Testis (tissue), 2 donors: ENCODE measurements at regions not wholly inside any gene's neighbourhood (a gene's known extent, or its start where the extent isn't known, plus 50 kb on each side); places are given as distances from the start of the nearest gene placed in this dataset.

Source experiments
- DNase-seq: peaks from one replicate; pipeline ENCODE4 v3.0.0-alpha.2; 2019
- H3K27ac ChIP-seq, 2 donors: fragments of 200-600 bp; sonication (generic); one replicate each; pipeline ENCODE4 v1.5.1; 2019
- H3K27me3 ChIP-seq: fragments of 200-600 bp; sonication (generic); one replicate; pipeline ENCODE4 v1.5.1; 2019
- H3K36me3 ChIP-seq: fragments of 200-600 bp; sonication (generic); one replicate; pipeline ENCODE4 v1.5.1; 2017; ENCODE audit warnings: low read depth; ENCODE audit errors: missing control alignments
- H3K4me1 ChIP-seq: fragments of 200-600 bp; sonication (generic); one replicate; pipeline ENCODE4 v1.5.1; 2019
- H3K4me3 ChIP-seq, 2 donors: fragments of 200-600 bp; sonication (generic); one replicate each; pipeline ENCODE4 v1.5.1; 2017 to 2019
- H3K9me3 ChIP-seq: fragments of 200-600 bp; sonication (generic); one replicate; pipeline ENCODE4 v1.5.1; 2017
- CTCF ChIP-seq, 3 experiments: fragments of 450-650 bp in 2 of 3; fragments of 200-600 bp in 1 of 3; sonication (generic) in 1 of 3; IDR thresholded peaks; one replicate each; pipeline ENCODE4 v1.5.1; 2016 to 2019; ENCODE audit warnings: antibody characterized with exemption in 3 of 3, mild to moderate bottlenecking in 2 of 3, moderate library complexity in 1 of 3
- POLR2A ChIP-seq: fragments of 450-650 bp; IDR thresholded peaks from one replicate; pipeline ENCODE4 v1.6.1; 2017; ENCODE audit warnings: antibody characterized with exemption, mild to moderate bottlenecking, moderate library complexity
- WGBS, 2 donors: methylation state at CpG; one replicate each; pipeline ENCODE4 v1.1.5; 2018; 5-methylcytosine and 5-hydroxymethylcytosine counted together
- intact Hi-C: fragments of 100-400 bp; cut with DNase I; formaldehyde crosslinking; loops from one replicate; pipeline ENCODE4 v1.15.1; 2023; ENCODE audit warnings: low total_unique reads

- Histone ChIP-seq H3K27me3 (no peaks in the 10 kb centered on the region), H3K36me3 (no peaks in the 10 kb centered on the region), H3K9me3 (no peaks in the 10 kb centered on the region), H3K4me3 (no peak overlapping the region), H3K4me1 (peaks cover 6% of the 10 kb centered on the region), H3K27ac (no peak overlapping the region)
- no peak for TF ChIP-seq POLR2A
- no peak for TF ChIP-seq CTCF (IDR thresholded peaks at IDR 0.05)
- DNase-seq, result peak; percentile 18
- 37 to 53% methylated on average over 5 to 15 of the region's 20 CpGs for WGBS, 2 donors
- intact Hi-C loops, result no loop called here
These were observed 200.6 kb downstream of the BCOR start for GRCh38 chrX:39896951-39897740.

- TF ChIP-seq POLR2A (no peak), CTCF (IDR thresholded peaks at IDR 0.05) (no peak)
- Histone ChIP-seq H3K27me3 (no peaks in the 10 kb centered on the region), H3K4me3 (no peak overlapping the region), H3K36me3 (no peaks in the 10 kb centered on the region), H3K4me1 (peaks cover 6% of the 10 kb centered on the region), H3K27ac (no peak overlapping the region), H3K9me3 (no peaks in the 10 kb centered on the region)
- 49 to 60% methylated on average over 2 to 6 of the region's 6 CpGs for WGBS, 2 donors
- intact Hi-C loops, result no loop called here
- no peak for DNase-seq
These were observed 200.0 kb downstream of the BCOR start for GRCh38 chrX:39897741-39898097.

DNA sequence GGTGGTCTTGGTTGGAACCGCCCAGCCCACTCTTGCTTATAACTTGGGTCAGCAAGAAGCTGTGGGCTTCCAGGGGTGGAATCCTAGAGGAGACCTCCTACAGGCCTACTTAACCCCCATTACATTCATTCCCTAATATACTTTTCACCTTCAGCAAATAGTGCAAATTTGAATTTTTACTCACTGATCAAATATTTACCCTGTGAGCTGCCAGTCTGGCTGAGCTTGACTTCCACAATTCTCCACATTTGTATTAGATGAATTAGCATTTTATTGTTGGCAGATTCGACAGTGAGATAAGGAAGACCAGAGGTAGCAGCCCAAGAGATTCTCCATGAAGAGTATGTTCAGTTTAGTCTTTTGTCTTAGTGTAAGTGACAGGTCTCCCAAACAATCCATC lies 199.6 kb downstream of the BCOR start:
- Histone ChIP-seq H3K9me3 (no peaks in the 10 kb centered on the region), H3K27me3 (no peaks in the 10 kb centered on the region), H3K4me3 (no peak overlapping the region), H3K27ac (no peak overlapping the region), H3K36me3 (no peaks in the 10 kb centered on the region), H3K4me1 (peaks cover 6% of the 10 kb centered on the region)
- no peak for DNase-seq
- intact Hi-C loops, result no loop called here
- WGBS, 2 donors, result 86 to 100% methylated on average over 2 of the region's 2 CpGs
- no peak for TF ChIP-seq POLR2A
- TF ChIP-seq CTCF (IDR thresholded peaks at IDR 0.05), result no peak

GRCh38 chrX:39899059-39899458 lies 198.7 kb downstream of the BCOR start:
- Histone ChIP-seq H3K27ac (no peak overlapping the region), H3K36me3 (no peaks in the 10 kb centered on the region), H3K4me1 (peaks cover 6% of the 10 kb centered on the region), H3K9me3 (no peaks in the 10 kb centered on the region), H3K4me3 (no peak overlapping the region), H3K27me3 (no peaks in the 10 kb centered on the region)
- intact Hi-C loops, result no loop called here
- TF ChIP-seq CTCF (IDR thresholded peaks at IDR 0.05), result no peak
- TF ChIP-seq POLR2A, result no peak
- no peak for DNase-seq
- 98% methylated on average over 5 of the region's 10 CpGs; no CpG with 5 or more reads in 1 of the 2 donors for WGBS, 2 donors
